ENCODE measurements at regions not wholly inside any gene's neighbourhood (a gene's known extent, or its start where the extent isn't known, plus 50 kb on each side); places are given as distances from the start of the nearest gene placed in this dataset.

DNA sequence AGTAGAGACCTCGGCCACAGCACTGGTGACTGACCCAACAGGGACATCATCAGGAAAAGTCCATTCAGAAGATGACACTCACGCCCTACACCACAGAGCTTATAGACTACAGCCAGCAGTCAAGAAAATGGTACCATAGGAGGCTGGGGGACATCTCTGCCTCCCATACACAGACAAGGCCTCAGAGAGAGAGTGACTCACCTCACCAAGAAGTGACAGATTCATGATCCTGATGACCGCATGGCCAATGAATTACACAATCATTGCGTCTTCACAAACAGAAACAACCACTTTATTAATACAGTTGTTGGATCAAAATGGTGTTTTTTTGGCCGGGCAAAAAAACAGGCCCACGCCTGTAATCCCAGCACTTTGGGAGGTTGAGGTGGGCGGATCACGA is 260.8 kb upstream of the TSHZ3 start:
- DNase-seq, result no peak

DNA sequence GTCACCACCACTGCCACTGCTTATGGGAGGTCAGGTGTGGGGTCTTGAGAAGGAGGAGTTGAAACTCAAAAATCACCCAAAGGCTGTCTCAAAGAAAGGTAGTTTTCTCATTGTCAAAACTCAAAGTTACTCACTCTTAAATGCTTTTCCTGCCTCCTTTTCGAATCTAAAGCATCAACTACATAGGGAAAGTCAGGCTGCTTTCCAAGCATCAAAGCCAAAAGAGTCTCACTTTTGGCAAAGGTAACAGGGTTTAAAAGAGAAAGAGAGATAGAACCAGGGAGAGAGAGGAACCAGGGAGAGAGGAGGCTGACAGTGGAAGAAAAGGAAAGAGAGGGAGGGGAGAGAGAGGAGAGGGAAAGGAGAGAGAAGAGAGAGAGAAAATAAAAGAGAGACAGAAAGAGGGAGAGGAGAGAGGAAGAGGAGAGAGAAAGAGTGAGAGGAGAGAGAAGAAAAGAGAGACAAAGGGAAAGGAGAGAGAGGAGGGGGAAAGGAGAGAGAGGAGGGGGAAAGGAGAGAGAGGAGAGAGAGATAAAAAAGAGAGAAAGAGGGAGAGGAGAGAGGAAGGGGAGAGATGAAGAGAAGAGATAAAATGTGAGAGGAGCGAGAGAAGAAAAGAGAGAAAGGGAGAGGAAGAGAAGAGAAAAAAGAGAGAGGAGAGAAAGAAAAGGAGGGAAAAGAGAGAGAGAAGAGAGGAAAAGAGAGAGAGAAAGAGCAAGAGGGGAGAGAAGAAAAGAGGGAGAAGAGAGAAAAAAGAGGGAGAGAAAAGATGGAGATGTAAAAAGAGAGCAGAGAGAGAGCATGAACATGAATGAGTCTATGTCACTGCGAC is 262.0 kb upstream of the TSHZ3 start:
- DNase-seq, result no peak

DNA sequence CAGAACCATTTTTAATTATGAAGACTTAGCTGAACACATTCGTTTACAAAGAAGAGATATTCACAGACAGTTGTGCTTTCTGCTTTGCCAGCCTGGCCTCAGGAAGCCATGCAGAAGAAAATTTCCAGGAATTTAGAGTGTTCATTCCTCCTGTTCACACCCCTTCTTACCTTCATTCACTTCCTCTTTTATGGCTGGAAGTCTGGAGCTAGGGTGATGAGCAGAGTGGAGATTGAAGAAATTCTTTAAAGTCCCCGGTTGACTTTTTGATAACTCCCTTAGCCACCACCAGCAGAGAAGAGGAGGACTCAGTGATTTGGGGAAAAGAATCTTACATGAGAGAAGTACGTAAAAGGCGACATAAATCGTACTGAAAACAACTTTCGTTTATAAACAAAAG is 263.6 kb upstream of the TSHZ3 start:
- DNase-seq, result no peak

DNA sequence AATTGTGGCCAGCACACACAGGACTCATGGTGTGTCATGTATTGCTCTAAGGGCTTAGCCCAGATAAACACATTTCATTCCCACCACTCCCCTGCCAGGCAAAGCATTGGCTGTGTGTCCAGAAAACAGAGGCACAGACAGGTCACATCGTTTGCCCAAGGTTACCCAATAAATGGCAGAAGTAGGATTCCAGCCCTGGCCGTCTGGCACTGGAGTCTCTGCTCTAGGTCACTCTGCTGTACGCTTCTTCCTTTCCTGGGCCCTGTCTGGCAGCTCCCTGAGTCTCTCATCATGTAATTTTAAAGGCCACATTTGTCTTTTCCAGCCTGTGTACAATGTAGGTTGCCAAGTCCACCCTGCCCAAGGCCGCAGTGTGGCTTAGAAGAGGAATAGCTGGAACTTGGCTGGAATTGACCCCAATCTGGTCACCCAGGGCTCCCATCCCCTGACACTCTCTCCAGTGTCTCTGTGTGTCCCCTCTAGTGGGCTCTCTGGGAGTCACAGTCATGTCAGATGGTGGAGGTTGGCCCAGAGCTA is 264.5 kb upstream of the TSHZ3 start:
- DNase-seq, result no peak

DNA sequence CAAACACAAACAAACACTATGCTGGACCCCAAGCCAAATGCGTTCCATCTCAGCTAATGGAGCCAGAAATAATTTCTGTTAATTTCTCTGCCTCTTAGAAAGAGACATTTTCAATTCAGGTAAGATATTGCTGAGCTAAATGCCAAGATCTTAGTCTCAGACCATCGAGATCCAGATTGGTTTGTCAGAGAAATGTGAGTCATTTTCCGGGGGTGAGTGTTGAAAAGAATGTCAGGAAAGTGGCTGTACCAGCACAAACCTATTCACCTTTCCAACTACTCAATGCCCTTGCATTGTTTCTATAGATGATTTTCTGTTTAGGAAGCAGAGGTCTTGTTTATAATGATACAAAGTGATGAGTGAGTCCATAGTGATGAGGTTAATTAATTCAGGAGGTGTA is 266.8 kb upstream of the TSHZ3 start:
- no peak for DNase-seq

DNA sequence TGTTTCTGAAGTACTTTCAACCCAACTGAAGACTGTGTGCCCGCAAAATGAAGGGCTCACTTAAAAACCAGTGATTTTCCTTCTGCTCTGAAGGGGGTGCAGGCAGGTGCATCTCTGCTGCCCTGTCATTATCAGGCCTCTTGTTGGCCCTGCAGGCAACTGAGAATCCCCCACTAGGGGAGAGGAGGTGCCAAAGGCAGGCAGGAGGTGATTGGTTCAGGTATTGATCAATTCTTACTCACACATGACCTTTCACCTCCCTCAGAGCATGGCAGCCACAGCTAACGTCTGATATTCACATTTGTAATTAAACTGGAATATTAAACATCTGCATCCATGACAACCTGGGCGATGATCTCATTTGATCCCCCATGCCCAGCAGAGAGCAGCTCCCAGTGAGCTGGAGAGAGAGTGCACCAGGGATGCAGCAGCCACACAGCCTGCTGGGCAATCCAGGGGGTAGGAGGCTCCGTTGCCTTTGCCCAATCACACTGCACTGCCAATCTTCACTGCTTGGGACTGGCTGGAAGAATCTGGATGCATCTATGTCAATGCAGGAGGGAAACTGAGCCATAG is 267.9 kb upstream of the TSHZ3 start:
- DNase-seq, result no peak

DNA sequence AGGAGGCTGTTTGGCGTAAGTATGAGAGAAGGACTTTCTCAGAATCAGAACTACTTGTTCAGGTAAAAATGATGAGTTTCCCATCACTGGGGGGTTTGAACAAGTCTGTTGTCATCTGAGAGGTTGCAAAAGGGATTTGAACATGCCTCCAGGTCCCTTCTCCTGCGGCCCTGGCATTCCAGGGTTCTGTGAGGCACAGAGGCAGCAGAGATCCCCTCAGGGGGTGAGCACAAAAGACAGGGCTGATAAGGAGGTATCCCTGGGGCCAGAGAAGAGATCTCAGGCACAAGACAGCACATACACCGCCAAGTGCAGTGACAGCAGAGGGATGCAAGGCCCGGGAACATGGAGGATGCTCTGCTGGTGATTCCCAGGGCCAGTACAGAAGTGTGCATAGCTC is 275.8 kb upstream of the TSHZ3 start:
- no peak for DNase-seq

DNA sequence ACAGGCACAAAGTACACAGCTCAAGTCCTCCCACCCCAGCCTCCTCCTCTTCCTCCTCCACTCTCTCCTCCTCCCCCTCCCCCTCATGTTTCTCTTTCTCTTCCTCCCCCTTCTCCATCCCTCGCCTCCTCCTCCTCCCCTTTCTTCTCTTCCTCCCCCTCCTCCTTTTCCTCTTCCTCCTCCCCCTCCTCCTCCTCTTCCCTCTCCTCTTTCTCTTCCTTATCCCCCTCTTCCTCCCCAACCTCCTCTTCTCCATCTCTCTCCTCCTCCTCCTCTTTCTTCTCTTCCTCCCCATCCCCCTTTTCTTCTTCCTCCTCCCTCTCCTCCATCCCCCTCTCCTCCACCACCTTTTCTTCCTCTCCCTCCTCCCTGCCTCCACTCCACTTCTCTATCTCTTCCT is 276.3 kb upstream of the TSHZ3 start:
- no peak for DNase-seq

DNA sequence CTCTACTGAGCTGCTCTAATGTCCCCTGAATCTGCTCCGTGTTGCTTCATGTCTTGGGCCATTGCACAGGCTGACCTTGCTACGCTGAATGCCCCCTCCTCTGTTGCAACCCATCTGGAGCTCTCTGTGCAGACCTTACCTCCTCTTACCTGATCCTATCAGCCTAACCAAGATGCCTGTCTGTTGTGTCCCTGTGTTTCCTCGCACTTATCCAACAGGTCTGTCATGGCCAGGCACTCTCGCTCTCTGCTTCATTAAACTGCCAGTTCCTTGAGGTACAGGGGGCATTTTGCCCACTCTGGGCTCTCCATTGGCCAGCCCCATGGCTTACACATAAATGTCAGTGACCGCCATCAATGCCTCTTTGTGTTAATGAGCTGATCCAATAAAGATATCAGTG is 277.7 kb upstream of the TSHZ3 start:
- DNase-seq, result no peak

DNA sequence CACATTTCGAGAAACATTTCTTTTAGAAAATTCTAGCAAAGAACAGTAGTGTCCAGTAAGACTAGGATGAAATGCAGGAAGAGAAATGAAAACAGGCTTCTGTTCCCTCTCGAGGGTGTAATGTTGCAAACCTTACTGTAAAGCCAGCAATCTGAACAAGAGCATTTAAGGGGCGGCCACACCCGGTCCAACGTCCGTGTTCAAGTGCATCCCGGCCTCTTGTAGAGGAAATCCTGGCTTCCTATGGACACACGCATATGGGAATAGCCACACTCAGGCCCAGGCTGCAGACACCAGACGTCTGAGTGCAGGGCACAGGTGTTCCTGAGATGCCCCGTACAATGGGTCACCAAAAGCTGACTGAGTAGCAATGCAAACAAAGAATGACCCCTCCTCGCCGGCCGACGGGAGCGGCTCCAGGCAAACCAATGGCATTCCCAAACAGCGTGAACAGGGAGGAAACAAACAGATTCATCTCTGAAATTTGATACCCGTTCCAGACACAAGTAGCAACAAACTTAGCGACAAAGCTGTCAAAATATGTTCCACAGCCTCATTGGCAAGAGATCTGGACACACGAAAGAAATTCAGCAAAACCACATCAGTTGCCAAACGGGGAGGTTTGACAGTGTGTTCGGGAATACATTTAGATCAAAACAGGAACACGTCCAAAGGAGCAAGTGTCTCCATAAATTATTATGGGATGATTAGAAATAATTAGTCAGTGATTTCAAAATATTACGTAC is 278.6 kb upstream of the TSHZ3 start:
- DNase-seq, result no peak

DNA sequence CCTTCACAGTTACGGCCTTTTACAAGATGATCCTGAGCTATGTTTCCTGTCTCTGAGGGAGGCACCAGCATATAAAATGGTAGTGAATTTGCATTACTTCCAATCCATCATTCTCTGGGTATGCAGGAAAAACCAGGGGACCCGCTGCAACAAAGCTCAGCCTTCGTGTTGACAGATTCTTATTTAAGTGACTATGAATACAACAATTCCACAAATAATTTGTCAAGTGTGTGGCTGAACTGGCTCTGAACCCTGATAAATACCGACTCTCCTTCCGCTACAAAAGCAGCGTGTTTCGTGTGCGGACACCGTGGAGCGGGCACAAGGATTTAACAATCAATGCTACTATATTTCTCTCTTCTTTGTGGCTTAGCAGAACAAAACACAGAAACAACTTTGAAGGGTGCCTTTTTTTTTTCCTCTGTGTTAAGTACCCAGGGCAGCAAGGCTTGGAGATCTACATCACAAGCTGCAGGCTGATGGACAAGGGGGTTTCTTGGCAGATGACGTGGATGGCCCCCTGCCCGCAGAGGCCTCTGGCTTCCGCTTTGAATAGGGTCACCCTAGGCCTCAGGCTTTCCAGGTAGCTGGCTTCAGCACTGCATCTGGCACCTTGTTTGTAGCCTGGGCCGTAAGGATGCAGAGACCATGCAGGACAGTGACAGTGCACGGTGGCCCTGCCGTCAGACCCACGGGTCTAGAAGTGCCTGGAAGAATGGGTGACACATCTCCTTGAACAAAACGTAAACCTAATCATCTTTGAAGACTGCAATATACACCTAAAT is 280.5 kb upstream of the TSHZ3 start:
- DNase-seq, result no peak

DNA sequence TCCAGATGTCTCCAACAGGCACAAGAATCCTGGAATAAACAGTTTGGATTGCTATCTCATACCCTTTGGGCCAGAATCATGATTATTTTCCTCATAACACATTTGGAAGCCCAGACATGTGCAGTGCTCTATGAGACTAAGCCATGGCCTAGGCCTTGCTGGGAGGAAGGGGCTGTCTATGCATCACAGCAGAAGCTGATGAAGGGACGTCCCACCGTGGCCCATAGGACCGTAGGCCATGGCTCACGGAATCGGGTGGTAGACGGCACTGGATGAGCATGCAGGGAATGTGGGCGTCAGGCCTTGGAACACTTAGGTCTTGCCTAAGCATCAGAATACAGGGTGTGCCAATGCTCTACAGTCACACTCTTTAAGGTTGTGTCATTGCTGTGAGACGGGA is 283.8 kb upstream of the TSHZ3 start:
- DNase-seq, result no peak

DNA sequence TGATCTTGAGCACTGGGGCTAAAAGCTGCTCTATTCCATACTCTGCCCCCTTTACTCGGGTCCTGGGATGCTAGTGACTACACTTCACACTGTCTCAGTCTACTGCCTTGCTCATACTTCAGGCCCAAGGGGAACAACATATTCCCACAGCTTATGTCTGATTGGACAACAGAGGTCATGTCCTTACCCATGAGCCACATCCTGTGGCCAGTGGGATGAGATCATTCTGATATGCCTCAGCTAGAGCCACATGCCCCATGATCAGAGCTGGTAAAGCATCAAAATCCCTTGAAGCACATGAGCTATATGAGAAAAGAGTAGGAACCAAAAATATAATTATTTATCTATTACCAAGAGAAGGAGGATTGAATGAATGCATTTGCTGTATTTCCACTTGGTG is 290.1 kb upstream of the TSHZ3 start:
- no peak for DNase-seq

DNA sequence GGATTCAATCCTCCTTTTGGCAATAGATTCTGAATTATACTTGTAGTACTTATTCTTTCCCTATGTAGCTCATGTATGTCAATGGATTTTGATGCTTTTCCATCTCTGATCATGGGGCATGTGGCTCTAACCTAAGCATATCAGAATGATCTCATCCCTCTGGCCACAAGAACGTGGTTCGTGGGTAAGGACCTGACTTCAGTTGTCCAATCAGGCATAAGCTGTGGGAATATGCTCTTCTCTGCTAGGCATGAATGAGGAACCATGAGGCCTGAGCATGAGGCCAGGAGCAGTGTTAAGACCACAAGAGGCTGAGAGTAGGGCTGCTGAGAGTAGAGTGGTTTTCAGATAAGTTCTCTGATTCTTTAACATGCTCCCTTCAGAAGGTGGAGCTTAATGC is 292.4 kb upstream of the TSHZ3 start:
- no peak for DNase-seq

DNA sequence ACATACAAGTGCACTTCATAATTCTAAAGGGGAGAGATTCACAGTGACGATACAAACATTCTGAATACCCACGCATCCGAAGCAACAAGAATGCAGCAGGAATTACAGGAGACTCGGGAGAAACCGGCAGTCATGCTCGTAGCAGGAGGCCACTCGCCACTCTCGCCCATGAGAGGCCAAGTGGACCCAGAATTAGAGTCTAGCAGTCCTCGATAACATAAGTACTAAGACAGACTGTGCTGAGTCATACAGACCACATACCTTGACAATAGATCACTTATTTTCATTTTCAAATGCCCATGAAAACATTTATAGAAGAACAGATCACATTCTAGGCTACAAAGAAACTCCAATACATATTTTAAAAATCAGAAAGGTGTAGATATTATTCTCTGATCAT is 299.1 kb upstream of the TSHZ3 start:
- no peak for DNase-seq

DNA sequence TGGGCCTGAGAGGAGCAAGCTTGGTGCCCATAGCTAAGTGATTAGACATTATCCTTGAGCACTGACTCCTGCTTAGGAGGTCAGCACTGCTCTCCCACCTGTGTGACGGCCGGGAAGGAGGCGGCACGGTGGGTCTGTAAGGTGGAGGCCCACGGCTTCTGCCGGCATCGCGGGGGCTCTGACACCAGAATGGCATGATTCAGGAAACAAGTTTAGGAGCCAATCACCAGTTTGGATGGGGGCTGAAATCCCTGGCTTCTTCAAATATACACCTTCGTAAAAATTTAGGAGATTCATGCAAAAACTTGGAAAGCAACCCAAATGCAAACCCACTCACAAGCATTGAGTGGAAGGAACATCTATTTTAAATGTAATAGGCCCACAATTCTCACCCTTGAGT is 307.3 kb upstream of the TSHZ3 start:
- DNase-seq, result no peak

DNA sequence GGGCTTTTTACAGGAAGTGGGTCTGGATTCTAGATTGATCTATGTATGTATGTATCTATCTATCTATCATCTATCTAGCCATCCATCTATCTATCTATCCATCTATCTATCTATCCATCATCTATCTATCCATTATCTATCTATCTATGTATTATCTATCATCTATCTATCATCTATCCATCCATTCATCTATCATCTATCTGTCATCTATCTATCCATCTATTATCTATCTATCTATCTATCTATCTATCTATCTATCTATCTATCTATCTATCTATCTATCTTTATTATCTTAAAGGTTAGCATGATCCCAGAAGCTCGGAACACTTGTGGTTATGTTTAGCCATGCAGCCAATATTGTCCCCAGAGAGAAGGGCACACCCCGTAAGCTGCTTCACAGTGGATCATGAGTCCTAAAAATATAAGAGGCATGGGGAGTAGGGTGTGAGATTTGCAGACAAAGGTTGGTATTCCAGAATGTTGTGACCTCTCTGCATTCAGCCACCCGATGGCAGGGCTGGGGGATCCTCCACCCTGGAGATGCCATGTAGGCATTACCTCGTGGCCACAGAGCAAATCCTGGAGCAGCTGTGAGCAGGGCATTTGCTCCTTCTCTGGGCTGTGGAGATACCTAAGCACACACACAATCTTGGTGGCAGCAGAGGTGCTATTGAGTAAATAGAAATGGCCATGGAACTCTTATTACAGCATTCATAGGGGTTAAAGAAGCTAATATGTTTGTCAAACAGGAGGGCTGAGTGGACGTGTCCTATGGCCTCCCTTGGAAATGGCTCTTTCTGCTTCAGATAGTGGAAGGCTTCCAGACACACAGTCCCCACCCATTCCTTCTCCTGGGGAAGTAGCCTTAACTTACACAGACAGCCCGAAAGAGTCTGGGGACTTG is 310.0 kb upstream of the TSHZ3 start:
- no peak for DNase-seq

DNA sequence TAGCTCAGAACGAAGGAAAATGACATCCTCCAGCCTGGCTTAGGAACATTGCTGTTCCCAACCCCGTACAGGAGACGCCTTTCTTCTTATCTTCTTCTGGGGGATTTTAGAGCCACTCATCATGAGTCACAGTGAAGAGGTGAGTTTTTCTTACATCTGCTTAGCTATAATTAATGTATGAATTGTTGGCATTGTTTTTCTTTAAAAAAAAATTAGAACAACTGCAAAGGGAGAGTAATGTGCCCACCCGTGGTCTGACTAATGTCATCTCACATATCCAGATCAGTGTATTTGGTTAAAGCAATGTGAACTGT is 310.6 kb upstream of the TSHZ3 start:
- DNase-seq, result no peak

DNA sequence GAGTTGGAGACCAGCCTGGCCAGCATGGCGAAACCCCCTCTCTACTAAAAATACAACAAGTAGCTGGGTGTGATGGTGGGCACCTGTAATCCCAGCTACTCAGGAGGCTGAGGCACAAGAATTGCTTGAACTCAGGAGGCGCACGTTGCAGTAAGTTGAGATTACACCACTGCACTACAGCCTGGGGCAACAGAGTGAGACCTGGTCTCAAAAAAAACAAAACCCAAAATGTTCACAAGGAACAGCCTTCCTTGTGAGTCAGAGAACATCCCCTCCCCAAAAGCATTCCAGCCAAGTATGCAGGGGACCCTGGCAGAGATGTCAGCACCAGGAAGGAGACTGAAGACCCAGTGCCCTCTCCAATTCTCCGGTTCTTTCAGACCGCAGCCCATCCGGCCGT is 314.9 kb upstream of the TSHZ3 start:
- DNase-seq, result no peak

DNA sequence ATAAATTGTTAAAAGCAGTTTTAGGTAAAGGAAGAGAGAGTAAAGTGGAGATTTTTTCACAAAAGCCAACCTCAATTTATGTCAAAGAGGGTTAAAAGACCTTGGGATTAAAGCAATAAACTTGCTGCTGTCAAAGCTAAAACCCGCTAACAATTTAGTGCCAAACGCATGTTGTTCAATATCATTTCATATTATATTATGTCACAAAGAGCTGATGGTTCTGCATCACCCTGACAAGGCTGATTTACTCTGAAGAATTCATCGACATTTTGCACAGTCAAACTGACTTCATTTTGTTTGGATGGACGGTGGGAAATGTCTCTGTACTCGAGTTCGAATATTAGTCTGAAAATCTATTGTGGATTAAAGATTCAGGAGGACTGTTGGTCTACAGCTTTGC is 315.8 kb upstream of the TSHZ3 start:
- no peak for DNase-seq

DNA sequence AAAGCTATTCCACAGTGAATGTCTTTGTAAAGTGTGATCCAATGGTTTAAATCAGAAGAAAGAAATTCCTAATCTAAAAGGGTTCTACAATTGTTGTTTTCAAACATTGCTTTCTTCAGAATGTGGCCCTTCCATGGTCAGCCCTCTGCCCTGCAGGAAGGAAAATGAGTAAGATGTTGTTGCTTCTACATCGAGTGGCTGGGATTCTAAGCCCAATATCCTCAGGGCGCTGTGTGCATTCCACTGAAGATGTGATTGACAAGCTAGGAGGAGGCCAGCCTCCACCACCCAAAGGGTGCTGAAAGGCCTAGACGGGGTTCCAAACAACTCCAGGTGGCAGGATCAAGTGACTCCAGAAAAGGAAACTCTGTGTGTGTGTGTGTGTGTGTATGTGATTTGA is 316.9 kb upstream of the TSHZ3 start:
- DNase-seq, result no peak

DNA sequence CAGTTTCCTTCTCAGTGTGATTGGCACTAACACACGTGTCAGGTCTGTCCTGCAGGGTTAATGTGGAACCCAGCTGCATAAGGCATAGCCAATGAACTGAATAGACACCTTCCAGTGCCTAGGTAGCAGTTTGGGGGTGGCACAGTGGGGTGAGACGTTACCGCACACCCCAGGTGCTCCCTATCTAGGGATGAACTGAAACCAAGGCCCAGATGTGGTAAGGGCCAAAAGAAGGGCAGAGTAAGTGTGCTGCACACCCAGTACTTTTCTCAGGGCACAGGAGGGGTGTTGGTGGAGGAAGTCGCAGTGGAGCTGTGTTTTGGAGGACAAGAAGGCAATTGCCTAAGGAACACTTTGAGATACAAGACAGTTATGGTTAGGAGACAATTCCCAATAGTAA is 317.9 kb upstream of the TSHZ3 start:
- DNase-seq, result no peak
